ENCODE measurements at regions not wholly inside any gene's neighbourhood (a gene's known extent, or its start where the extent isn't known, plus 50 kb on each side); places are given as distances from the start of the nearest gene placed in this dataset.

- no peaks in the 10 kb centered on the region for H3K36me3 ChIP-seq (ENCODE audit: control insufficient read depth in 4 of 4, insufficient read depth in 3 of 4, low read depth in 1 of 4, low read length in 3 of 4)
- no peaks in the 10 kb centered on the region for H3K27me3 ChIP-seq (ENCODE audit: control insufficient read depth in 4 of 4, insufficient read depth in 4 of 4, low read length in 3 of 4)
- no peak overlapping the region for H3K9ac ChIP-seq (ENCODE audit: low read depth in 1 of 2, low read length in 2 of 2)
- H3K9me3 ChIP-seq (ENCODE audit: control insufficient read depth in 4 of 4, low read length in 3 of 4) = peaks cover 1 to 6% (median 5%) of the 10 kb centered on the region in 4 donors
- DNase-seq (ENCODE audit: low spot score) = no peak
- TF ChIP-seq HNF4G (IDR thresholded peaks at IDR 0.05) (no peak), RAD21 (IDR thresholded peaks at IDR 0.05) (no peak), RXRA (IDR thresholded peaks at IDR 0.05) (no peak), TAF1 (conservative IDR thresholded peaks at IDR 0.05) (no peak), HNF4A (conservative IDR thresholded peaks at IDR 0.05) (no peak), GABPA (IDR thresholded peaks at IDR 0.05 in 1 of 2, conservative IDR thresholded peaks at IDR 0.05 in 1 of 2) (no peak), FOXA2 (IDR thresholded peaks at IDR 0.05) (no peak), JUND (IDR thresholded peaks at IDR 0.05) (no peak)
- TF ChIP-seq, protein P1, sequence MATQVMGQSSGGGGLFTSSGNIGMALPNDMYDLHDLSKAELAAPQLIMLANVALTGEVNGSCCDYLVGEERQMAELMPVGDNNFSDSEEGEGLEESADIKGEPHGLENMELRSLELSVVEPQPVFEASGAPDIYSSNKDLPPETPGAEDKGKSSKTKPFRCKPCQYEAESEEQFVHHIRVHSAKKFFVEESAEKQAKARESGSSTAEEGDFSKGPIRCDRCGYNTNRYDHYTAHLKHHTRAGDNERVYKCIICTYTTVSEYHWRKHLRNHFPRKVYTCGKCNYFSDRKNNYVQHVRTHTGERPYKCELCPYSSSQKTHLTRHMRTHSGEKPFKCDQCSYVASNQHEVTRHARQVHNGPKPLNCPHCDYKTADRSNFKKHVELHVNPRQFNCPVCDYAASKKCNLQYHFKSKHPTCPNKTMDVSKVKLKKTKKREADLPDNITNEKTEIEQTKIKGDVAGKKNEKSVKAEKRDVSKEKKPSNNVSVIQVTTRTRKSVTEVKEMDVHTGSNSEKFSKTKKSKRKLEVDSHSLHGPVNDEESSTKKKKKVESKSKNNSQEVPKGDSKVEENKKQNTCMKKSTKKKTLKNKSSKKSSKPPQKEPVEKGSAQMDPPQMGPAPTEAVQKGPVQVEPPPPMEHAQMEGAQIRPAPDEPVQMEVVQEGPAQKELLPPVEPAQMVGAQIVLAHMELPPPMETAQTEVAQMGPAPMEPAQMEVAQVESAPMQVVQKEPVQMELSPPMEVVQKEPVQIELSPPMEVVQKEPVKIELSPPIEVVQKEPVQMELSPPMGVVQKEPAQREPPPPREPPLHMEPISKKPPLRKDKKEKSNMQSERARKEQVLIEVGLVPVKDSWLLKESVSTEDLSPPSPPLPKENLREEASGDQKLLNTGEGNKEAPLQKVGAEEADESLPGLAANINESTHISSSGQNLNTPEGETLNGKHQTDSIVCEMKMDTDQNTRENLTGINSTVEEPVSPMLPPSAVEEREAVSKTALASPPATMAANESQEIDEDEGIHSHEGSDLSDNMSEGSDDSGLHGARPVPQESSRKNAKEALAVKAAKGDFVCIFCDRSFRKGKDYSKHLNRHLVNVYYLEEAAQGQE (IDR thresholded peaks at IDR 0.05) = no peak
- TF ChIP-seq, protein P2, sequence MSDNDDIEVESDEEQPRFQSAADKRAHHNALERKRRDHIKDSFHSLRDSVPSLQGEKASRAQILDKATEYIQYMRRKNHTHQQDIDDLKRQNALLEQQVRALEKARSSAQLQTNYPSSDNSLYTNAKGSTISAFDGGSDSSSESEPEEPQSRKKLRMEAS (IDR thresholded peaks at IDR 0.05) = no peak
- TF ChIP-seq, protein P3, sequence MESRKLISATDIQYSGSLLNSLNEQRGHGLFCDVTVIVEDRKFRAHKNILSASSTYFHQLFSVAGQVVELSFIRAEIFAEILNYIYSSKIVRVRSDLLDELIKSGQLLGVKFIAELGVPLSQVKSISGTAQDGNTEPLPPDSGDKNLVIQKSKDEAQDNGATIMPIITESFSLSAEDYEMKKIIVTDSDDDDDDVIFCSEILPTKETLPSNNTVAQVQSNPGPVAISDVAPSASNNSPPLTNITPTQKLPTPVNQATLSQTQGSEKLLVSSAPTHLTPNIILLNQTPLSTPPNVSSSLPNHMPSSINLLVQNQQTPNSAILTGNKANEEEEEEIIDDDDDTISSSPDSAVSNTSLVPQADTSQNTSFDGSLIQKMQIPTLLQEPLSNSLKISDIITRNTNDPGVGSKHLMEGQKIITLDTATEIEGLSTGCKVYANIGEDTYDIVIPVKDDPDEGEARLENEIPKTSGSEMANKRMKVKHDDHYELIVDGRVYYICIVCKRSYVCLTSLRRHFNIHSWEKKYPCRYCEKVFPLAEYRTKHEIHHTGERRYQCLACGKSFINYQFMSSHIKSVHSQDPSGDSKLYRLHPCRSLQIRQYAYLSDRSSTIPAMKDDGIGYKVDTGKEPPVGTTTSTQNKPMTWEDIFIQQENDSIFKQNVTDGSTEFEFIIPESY (IDR thresholded peaks at IDR 0.05) = no peak
- H3K4me1 ChIP-seq (ENCODE audit: control insufficient read depth in 4 of 4, insufficient read depth in 4 of 4, low read length in 3 of 4) = no peaks in the 10 kb centered on the region
- H3K4me3 ChIP-seq (ENCODE audit: low read depth in 1 of 3, low read length in 3 of 3) = no peak overlapping the region
- no peak overlapping the region for H3K27ac ChIP-seq (ENCODE audit: low read depth in 1 of 2, low read length in 2 of 2)
Observed at GRCh38 chr2:118726821-118727220, 120.6 kb downstream of the EN1 start.

- Histone ChIP-seq H3K9me3 (ENCODE audit: control insufficient read depth in 4 of 4, low read length in 3 of 4) (peaks cover 1 to 5% (median 4%) of the 10 kb centered on the region in 4 donors), H3K36me3 (ENCODE audit: control insufficient read depth in 4 of 4, insufficient read depth in 3 of 4, low read depth in 1 of 4, low read length in 3 of 4) (no peaks in the 10 kb centered on the region), H3K4me3 (ENCODE audit: low read depth in 1 of 3, low read length in 3 of 3) (no peak overlapping the region), H3K27me3 (ENCODE audit: control insufficient read depth in 4 of 4, insufficient read depth in 4 of 4, low read length in 3 of 4) (no peaks in the 10 kb centered on the region), H3K27ac (ENCODE audit: low read depth in 1 of 2, low read length in 2 of 2) (no peak overlapping the region), H3K4me1 (ENCODE audit: control insufficient read depth in 4 of 4, insufficient read depth in 4 of 4, low read length in 3 of 4) (no peaks in the 10 kb centered on the region), H3K9ac (ENCODE audit: low read depth in 1 of 2, low read length in 2 of 2) (no peak overlapping the region)
- DNase-seq (ENCODE audit: low spot score) = no peak
- TF ChIP-seq, protein P3 (IDR thresholded peaks at IDR 0.05) = no peak
- no peak for TF ChIP-seq FOXA1 (IDR thresholded peaks at IDR 0.05)
- TF ChIP-seq JUND (IDR thresholded peaks at IDR 0.05) = no peak
- WGBS = 71% methylated on average over 4 of the region's 4 CpGs
Observed at GRCh38 chr2:118723394-118723793, 124.1 kb downstream of the EN1 start.

All from liver (tissue), 7 donors.